A549 (cell line): ENCODE measurements at regions not wholly inside any gene's neighbourhood (a gene's known extent, or its start where the extent isn't known, plus 50 kb on each side); places are given as distances from the start of the nearest gene placed in this dataset.

Experiments used
- JUNB ChIP-seq: fragments of >200 bp; sonication (Bioruptor Twin); formaldehyde crosslinking; IDR thresholded peaks from 2 replicates; pipeline ENCODE4 v1.6.1; 2016
- PHF8 ChIP-seq: fragments of 200-600 bp; sonication (generic); IDR thresholded peaks from 2 replicates; pipeline ENCODE4 v1.6.1; 2016; ENCODE audit warnings: low read depth, mild to moderate bottlenecking, antibody characterized with exemption, moderate library complexity, borderline replicate concordance
- RAD21 ChIP-seq, 2 experiments: fragments of >200 bp in 1 of 2; sonication (Bioruptor Twin) in 1 of 2; formaldehyde crosslinking in 1 of 2; IDR thresholded peaks in 1 of 2; conservative IDR thresholded peaks in 1 of 2; 2 replicates in 1 of 2; 3 replicates in 1 of 2; pipeline ENCODE4 v1.6.1; 2012 to 2018; ENCODE audit warnings: inconsistent platforms in 1 of 2
- TP53 ChIP-seq: fragments of 250-450 bp; sonication (Bioruptor Pico); IDR thresholded peaks from 2 replicates; pipeline ENCODE4 v1.5.0; 2021; ENCODE audit warnings: mild to moderate bottlenecking, moderate library complexity
- TF ChIP-seq, protein P1 (sequence below): IDR thresholded peaks from 2 replicates; pipeline ENCODE4 v1.6.1; 2012

DNA sequence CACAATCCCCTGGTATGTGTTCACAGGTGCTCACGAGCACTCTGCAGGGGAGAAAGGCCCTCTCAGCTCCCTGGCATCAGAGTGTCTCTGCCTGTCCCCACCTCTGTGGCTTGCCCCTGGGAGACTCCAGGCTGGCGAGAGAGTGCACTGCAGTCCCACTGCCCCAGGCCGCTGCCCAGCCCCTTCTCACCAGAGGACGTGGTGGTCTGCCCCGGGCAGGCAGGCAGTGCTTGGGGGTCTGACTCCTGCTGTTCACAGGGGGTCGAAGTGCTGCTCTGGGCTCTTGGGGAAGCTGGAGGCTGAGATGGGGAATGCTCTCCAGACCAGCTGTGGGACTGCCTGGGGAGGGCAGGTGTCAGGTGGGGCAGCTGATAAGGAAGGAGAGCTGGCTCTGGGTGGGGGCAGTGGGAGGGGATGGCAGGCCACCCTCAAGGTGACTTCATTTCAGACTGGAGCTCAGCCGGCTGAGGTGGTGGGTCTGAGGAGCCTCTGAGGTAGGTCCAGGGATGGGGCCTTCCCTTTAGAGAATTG is 151.0 kb upstream of the B3GAT1 start:
- TF ChIP-seq TP53 (no peak), PHF8 (no peak), JUNB (no peak), RAD21 (conservative IDR thresholded peaks at IDR 0.05 in 1 of 2, IDR thresholded peaks at IDR 0.05 in 1 of 2) (no peak)
- TF ChIP-seq, protein P1, sequence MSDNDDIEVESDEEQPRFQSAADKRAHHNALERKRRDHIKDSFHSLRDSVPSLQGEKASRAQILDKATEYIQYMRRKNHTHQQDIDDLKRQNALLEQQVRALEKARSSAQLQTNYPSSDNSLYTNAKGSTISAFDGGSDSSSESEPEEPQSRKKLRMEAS, result no peak
